Spinal cord (tissue), 9 donors: ENCODE measurements at regions not wholly inside any gene's neighbourhood (a gene's known extent, or its start where the extent isn't known, plus 50 kb on each side); places are given as distances from the start of the nearest gene placed in this dataset.

Experiments
- DNase-seq, 6 donors: peaks; one replicate each; pipeline versions ENCODE4 v3.0.0 to v3.0.0-alpha.2; 2013 to 2015; ENCODE audit warnings: low spot score in 6 of 6, low read depth in 4 of 6
- H3K27ac ChIP-seq: one replicate; pipeline ENCODE4 v1.5.1; 2013; ENCODE audit warnings: low read depth, low read length, control low read depth
- H3K27me3 ChIP-seq: one replicate; pipeline ENCODE4 v1.6.1; 2013; ENCODE audit warnings: low read length; ENCODE audit not compliant: control insufficient read depth, insufficient read depth
- H3K36me3 ChIP-seq: one replicate; pipeline ENCODE4 v1.6.1; 2013; ENCODE audit warnings: low read length; ENCODE audit not compliant: control insufficient read depth, insufficient read depth
- H3K4me1 ChIP-seq: one replicate; pipeline ENCODE4 v1.6.1; 2013; ENCODE audit warnings: low read length; ENCODE audit not compliant: control insufficient read depth, insufficient read depth
- H3K4me3 ChIP-seq: one replicate; pipeline ENCODE4 v1.5.1; 2013; ENCODE audit warnings: low read depth, low read length, control low read depth
- H3K9me3 ChIP-seq: one replicate; pipeline ENCODE4 v1.6.1; 2013; ENCODE audit warnings: low read length; ENCODE audit not compliant: control insufficient read depth, insufficient read depth
- WGBS: methylation state at CpG from one replicate; pipeline ENCODE4 v1.1.5; 2013; ENCODE audit warnings: missing lambda C conversion rate; ENCODE audit not compliant: insufficient coverage; 5-methylcytosine and 5-hydroxymethylcytosine counted together
- donor health status: healthy.

DNA sequence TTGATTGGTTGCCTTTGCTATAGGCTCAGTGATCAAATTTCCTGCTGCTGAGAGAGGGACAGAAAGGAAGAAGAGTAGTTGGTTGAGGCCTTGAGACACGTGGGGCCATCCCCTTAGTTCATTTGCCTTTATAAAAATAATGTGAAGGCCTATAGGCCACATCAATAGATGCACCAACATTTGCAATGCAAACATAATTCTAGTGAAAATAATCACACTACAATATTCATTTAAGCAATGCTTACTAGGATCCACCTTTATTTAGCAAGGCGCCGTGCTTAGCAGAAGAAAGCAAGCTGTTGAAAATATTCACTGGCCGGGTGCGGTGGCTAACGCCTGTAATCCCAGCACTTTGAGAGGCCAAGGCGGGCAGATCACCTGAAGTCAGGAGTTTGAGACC lies 105.3 kb upstream of the CXCR4 start:
- no peak overlapping the region for H3K4me3 ChIP-seq
- no peaks in the 10 kb centered on the region for H3K27me3 ChIP-seq
- H3K9me3 ChIP-seq: no peaks in the 10 kb centered on the region
- WGBS: 96% methylated on average over 6 of the region's 7 CpGs
- peaks cover 3% of the 10 kb centered on the region for H3K4me1 ChIP-seq
- DNase-seq: no peak
- H3K36me3 ChIP-seq: no peaks in the 10 kb centered on the region
- H3K27ac ChIP-seq: no peak overlapping the region

DNA sequence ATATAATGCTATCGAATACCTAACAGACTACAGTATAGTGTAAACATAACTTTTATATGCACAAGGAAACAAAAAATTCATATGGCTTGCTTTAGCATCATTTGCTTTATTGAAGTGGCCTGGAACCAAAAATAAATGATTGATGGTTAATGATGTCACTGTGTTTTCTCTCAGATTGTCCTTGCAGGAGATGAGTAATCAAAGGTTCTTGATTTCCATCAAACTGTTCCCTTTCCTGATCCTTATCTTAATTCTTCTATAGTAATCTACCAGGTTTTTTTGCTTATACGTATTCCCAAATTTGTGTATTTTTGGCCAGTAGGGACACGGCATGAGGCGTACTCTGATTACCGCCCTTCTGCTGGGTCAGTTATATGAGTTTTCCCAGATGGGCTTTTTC lies 104.9 kb upstream of the CXCR4 start:
- H3K4me1 ChIP-seq: peaks cover 3% of the 10 kb centered on the region
- H3K4me3 ChIP-seq: no peak overlapping the region
- WGBS: 71% methylated on average over 4 of the region's 5 CpGs
- H3K27ac ChIP-seq: no peak overlapping the region
- H3K9me3 ChIP-seq: no peaks in the 10 kb centered on the region
- no peaks in the 10 kb centered on the region for H3K27me3 ChIP-seq
- no peaks in the 10 kb centered on the region for H3K36me3 ChIP-seq
- no peak for DNase-seq

DNA sequence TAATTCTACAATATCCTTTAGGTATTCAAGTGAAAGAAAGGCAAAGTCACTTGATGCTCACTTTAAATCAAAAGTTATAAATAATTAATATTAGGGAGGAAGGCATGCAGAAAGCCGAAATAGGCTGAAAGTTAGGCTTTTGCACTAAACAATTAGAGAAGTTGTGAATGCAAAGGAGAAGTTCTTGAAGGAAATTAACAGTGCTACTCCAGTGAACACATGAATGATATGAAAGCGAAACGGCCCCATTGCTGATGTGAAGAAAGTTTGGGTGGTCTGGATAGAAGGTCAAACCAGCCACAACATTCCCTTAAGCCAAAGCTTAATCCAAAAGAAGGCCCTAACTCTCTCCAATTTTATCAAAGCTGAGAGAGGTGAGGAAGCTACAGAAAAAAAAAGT lies 103.1 kb upstream of the CXCR4 start:
- Histone ChIP-seq H3K9me3 (no peaks in the 10 kb centered on the region), H3K36me3 (no peaks in the 10 kb centered on the region), H3K27me3 (no peaks in the 10 kb centered on the region), H3K4me1 (peaks cover 3% of the 10 kb centered on the region), H3K27ac (no peak overlapping the region), H3K4me3 (no peak overlapping the region)
- no CpG with 5 or more reads among the region's 3 CpGs for WGBS
- no peak for DNase-seq

GRCh38 chr2:136219963-136220362 lies 102.0 kb upstream of the CXCR4 start:
- H3K27ac ChIP-seq: no peak overlapping the region
- no CpG with 5 or more reads among the region's 4 CpGs for WGBS

DNA sequence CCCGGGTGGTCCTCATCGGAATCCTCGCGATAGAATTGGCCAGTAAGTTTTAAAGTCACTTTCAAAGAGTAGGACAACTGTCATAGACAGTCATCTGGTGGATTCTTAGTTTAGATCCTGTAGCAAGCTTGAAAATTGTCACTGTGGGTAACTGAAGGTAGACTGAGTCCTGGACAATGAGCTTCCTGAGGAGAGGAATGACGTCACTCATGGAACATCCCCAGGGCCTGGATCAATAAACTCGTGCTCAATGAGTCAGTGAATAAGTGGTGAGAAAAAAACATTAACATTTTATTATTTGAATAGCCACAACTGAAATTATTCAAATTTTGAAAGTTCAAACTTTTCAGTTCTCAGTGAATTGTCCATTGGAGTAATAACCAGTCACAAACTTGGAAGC lies 101.4 kb upstream of the CXCR4 start:
- Histone ChIP-seq H3K27me3 (no peaks in the 10 kb centered on the region), H3K9me3 (no peaks in the 10 kb centered on the region), H3K4me1 (no peaks in the 10 kb centered on the region), H3K36me3 (no peaks in the 10 kb centered on the region), H3K4me3 (no peak overlapping the region), H3K27ac (no peak overlapping the region)
- no peak for DNase-seq
- no CpG with 5 or more reads among the region's 6 CpGs for WGBS

More at GRCh38 chr2:136219963-136220362, 102.0 kb upstream of the CXCR4 start:
- no peaks in the 10 kb centered on the region for H3K4me1 ChIP-seq
- no peaks in the 10 kb centered on the region for H3K36me3 ChIP-seq
- H3K4me3 ChIP-seq: no peak overlapping the region
- no peaks in the 10 kb centered on the region for H3K27me3 ChIP-seq
- H3K9me3 ChIP-seq: no peaks in the 10 kb centered on the region
- DNase-seq: peak in 1 of 6 donors; percentile 17

- Histone ChIP-seq H3K4me3 (no peak overlapping the region), H3K9me3 (no peaks in the 10 kb centered on the region), H3K4me1 (no peaks in the 10 kb centered on the region), H3K36me3 (no peaks in the 10 kb centered on the region), H3K27ac (no peak overlapping the region), H3K27me3 (no peaks in the 10 kb centered on the region)
- peak in 1 of 6 donors; percentile 63 for DNase-seq
- WGBS: 100% methylated on average over 2 of the region's 3 CpGs
These were observed 100.0 kb upstream of the CXCR4 start for GRCh38 chr2:136217996-136218395.

GRCh38 chr2:136215908-136216472 lies 98.0 kb upstream of the CXCR4 start:
- Histone ChIP-seq H3K4me3 (no peak overlapping the region), H3K9me3 (no peaks in the 10 kb centered on the region), H3K4me1 (no peaks in the 10 kb centered on the region), H3K27me3 (no peaks in the 10 kb centered on the region), H3K36me3 (no peaks in the 10 kb centered on the region), H3K27ac (no peak overlapping the region)
- DNase-seq: no peak
- 92% methylated on average over 2 of the region's 5 CpGs for WGBS

DNA sequence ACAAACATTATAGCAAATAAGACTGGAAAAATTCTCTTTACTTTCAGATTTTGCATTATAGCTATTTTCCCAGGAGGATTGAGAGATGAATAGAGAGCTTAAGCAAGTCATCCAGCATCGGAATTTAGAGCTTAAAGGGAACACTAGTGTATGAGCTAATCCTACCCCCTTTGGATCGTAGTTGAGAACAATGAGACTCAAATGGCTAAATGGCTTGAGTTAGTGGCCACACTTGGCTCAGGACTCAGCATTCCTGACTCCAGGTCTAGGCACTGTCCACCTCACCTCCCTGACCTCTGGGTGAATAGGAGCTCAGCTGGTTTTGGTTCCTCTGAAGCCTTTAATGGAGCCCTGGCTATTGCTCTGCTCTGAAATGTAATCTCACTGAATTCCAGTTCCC lies 97.5 kb upstream of the CXCR4 start:
- Histone ChIP-seq H3K27ac (no peak overlapping the region), H3K9me3 (no peaks in the 10 kb centered on the region), H3K4me1 (no peaks in the 10 kb centered on the region), H3K36me3 (no peaks in the 10 kb centered on the region), H3K4me3 (no peak overlapping the region), H3K27me3 (no peaks in the 10 kb centered on the region)
- WGBS: 85% methylated on average over 2 of the region's 2 CpGs
- DNase-seq: no peak

DNA sequence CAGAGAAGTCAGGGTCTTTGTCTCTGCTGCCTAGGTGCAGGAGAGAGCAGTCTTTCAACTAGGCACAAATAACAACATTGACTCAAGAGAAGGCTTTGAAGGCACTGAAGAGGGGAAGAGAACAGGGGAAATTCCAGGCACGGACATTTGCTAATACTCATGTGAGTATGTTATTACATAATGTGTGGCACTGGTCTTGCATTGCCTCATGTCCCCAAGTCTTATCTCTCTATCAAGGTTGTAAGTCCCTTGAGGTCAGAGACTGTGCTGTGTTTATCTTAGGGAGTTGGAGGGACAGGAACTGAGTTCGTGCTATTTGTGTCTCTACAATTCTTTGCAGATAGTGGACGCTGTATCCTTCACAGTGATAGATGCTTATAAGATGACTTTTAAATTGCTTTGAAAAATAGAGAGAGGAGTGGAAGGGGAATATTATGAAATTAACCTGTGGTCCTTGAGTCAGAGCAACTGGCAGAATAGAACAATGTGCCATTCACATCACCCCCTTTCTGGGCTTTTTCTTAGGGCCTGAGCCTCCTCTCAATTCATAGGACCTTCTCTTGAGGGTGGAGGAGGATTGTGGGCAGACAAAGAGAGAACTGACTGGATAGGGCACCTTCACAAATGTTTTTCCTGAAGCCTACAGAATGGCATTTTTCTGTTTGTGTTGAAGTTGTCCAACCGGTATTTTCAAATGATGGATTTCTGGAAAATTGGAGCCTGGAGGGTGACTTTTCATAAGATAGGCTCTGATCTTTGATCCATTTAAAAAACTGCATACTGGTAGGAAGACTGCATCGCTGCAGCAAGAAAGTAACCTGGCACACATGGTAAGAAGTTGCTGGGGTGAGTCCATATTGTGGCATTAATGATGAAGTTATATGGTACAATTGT lies 96.6 kb upstream of the CXCR4 start:
- Histone ChIP-seq H3K36me3 (no peaks in the 10 kb centered on the region), H3K27me3 (no peaks in the 10 kb centered on the region), H3K27ac (no peak overlapping the region), H3K4me1 (no peaks in the 10 kb centered on the region), H3K4me3 (no peak overlapping the region), H3K9me3 (no peaks in the 10 kb centered on the region)
- no peak for DNase-seq
- WGBS: 92% methylated on average over 4 of the region's 5 CpGs

DNA sequence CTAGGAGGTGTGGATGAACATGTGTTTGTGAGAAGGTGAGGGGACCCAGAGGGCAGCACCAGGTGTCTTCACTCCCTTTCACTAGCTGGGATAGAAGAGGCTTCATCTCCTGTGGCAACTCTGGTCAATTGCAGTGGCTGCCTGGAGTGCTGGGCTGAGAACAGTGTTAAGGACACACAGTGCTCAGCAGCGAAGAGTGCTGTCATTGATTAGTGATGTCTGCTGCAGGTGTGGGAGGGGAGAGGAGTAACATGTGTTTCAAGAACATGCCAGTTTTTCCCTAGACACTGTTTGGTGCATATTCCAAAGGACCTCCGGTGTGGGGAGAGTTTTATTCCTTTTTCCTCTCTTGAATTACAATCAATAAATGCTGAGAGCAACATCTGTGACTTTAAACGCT lies 95.9 kb upstream of the CXCR4 start:
- no peaks in the 10 kb centered on the region for H3K36me3 ChIP-seq
- 75% methylated on average over 1 of the region's 3 CpGs for WGBS

More for the DNA sequence above, 95.9 kb upstream of the CXCR4 start:
- no peak overlapping the region for H3K4me3 ChIP-seq
- DNase-seq: no peak
- no peaks in the 10 kb centered on the region for H3K9me3 ChIP-seq
- H3K27ac ChIP-seq: no peak overlapping the region
- H3K4me1 ChIP-seq: no peaks in the 10 kb centered on the region
- no peaks in the 10 kb centered on the region for H3K27me3 ChIP-seq
